Embryonic facial prominence (tissue), 1 donor: ENCODE measurements at regions not wholly inside any gene's neighbourhood (a gene's known extent, or its start where the extent isn't known, plus 50 kb on each side); places are given as distances from the start of the nearest gene placed in this dataset.

Experiments
- DNase-seq: peaks from one replicate; pipeline ENCODE4 v3.0.0-alpha.2; 2016; ENCODE audit errors: extremely low spot score

DNA sequence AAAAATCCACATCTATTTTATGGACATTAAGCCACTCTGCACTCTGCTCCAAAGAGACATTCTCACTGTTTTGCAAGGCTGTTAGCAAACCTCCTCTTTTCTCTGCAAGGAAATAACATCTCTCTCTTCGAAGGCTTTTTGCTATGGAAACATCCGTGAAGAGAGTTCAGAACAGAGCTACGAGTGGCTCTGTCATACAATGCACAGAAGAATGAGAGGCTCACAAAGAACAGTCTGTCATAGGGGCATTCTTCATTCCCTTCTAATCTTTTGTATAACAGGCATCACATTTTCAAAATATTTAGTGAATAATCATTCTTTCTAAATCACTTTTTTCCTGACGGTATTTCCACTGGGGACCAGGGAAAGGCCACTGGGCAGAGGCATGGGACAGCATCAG is 346.1 kb downstream of the IRS2 start:
- DNase-seq = no peak

DNA sequence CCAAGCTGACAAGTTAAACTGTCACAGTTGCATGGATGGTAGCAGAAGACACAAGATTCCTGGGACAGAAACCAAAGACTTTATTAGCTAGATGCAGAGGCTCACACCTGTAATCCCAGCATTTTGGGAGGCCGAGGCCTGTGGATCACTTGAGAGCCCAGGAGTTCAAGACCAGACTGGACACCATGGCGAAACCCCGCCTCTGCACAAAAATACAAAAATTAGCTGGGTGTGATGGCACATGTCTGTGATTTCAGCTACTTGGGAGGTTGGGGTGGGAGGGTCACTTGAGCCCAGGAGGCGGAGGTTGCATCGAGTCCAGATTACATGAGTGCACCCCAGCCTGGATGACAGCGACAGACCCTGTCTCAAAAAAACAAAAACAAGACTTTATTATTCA is 346.6 kb downstream of the IRS2 start:
- no peak for DNase-seq

DNA sequence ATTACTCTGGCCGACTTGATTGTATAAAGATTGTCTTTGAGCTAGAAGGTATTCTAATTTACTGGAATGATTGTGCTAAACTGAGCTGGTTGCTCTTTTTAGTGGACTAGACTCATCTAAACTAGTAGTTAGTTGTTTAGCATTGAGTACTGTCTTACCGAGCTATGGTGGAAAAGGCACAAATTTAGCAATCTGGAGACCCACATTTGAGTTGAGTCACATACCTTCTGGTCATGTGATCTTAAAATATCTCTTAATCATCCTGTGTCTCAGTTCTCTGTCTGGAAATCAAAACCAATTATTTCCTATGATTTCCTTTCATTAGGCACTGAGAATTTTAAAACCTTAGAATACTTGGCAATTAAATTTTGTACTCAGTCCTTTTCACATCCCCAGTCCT is 349.5 kb downstream of the IRS2 start:
- DNase-seq = no peak

GRCh38 chr13:109436055-109436622 is 350.2 kb downstream of the IRS2 start:
- no peak for DNase-seq

GRCh38 chr13:109431217-109431616 is 355.2 kb downstream of the IRS2 start:
- DNase-seq = no peak

DNA sequence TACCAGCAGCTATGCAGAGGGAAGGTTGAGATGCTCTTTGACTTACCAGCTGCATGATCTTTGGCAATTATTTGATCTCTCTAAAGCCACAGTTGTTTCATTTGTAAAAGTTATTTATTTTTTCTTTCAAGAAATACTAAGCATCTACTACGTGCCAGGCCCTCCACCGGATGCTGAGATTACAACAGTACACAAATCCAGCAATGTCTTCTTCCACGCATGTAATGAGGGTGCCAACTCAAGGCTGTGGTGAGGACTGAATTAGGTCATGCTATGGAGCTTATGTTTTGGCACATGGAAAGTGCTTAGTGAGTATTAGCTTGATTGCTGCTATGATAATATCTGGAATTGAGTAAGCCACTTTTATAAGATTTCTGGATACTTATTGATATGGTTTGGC is 358.2 kb downstream of the IRS2 start:
- no peak for DNase-seq

DNA sequence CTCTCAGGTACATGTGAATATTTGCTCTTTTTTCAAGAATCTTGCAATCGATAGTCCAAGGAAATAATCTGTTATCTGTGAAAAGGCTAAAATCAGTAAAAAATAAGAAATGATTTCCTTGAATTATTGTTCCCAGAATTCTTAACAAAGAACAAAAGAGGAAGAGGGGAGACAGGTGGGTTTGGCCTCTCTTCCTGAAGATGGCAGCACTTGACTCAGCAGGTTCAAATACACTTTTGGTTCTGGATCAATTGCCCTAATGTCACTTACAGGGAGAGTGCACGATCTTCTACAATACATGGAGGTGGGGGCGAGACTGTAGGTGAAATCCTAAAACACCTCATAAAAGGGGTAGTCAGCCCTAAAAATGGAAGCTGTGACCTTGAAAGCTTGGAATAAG is 358.7 kb downstream of the IRS2 start:
- no peak for DNase-seq

- no peak for DNase-seq
Measured at GRCh38 chr13:109427148-109427547, 359.2 kb downstream of the IRS2 start.

GRCh38 chr13:109426690-109426990 is 359.7 kb downstream of the IRS2 start:
- DNase-seq = no peak

DNA sequence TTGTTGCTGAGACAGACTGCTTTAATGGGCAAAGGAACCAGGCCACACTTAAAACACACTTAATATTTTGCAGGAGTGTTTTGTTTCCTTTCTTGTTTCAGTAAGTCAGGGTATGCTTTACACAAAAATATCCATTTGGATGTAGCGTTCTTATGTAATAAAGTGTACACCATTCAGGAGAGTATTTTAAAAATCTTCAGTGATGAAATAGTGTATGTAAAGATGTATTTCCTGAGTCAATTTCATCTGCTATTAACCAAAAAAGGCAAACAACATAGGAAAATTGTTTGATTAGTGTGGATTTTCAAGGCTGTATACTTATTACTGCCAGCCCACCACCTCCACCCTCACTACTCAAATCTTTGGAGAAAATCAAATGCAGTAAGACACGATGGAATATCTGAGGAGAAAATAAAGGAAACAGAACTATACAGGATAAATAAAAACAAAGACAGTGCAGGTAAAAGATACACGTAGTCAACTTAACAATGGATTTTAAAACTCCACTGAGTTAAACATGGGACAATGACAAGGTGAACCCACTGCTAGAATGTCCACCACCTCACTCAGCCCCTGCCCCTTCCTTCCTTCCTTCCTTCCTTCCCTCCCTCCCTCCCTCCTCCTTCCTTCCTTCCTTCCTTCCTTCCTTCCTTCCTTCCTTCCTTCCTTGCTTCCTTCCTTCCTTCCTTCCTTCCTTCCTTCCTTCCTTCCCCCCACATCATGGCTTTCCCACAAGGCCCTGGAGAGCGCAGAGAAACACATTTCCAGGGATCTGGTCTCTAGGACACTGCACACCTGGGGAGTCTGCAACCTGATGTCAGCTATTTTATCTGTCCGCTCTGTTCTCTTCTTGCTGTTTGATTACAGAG is 360.3 kb downstream of the IRS2 start:
- DNase-seq = no peak

GRCh38 chr13:109422161-109422560 is 364.2 kb downstream of the IRS2 start:
- no peak for DNase-seq

DNA sequence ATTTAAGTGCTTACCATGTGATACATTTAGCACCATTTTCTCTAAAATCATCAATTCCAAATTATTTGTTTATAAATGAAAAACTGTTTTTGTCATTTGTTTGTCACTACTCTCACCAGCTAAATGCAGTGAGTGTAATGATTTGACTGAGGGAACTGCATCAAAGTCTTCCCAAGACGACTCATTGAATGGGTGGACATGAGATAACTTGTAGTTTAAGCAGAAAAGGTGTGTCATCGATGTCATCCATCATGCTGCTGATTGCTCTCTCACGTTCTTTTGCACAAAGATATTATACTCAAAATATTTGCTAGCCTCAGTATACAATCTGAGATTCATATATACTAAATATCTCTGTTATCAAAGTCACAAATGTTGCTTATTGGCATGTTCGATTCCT is 366.5 kb downstream of the IRS2 start:
- DNase-seq = no peak

DNA sequence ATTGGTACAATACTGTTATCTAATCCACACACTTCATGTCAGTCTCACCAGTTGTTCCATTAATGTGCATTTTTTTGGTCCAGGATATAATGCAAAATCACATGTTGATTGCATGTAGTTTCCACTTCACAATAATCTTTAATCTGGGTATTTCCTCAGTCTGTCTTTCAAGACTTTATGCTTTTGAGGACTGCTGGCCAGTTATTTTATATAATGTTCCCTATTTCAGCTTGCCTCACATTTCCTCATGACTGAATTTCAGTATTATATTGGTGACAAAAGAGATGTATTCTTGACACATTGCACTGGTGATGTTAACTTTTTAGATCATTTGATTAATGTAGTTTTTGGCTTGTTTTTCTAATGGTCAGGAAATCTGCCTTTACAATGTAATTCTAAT is 368.3 kb downstream of the IRS2 start:
- DNase-seq = no peak

DNA sequence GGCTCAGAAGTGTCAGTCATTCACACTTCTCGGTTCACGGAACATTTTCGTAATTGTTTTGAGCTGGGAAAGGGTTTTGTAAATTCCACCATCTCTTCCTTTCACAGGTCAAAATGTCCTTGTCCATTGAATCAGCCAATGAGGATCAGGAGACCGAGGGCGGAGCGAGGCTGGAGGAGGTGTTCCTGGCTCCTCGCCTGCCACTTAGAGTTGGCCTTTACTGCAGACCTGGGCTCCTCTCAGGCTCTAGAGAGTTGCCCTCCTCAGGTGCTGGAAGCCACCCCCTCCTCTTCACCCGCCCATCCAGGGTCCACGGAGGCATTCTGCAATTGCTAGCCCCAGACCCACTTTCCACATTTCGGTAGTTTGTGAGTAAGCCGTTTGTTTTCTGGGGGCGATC is 370.4 kb downstream of the IRS2 start:
- no peak for DNase-seq

DNA sequence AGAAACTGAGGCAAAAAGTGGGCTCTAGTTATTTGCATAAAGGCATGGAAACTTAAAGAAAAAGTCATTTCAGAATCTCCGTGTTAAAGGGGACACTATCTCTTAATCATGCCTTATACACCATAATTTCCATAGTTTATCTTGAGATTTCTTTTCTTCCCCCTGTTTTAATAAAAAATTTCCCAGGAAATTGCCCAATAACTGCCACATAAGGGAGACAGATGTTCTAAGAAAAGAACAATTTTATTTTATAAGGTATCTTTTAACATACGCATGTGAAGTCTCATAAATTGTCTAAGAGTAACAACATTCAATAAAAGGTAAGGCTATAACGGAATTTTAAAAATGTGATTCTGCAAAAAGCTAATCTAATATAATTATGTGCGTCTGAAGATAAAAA is 371.3 kb downstream of the IRS2 start:
- DNase-seq = no peak

DNA sequence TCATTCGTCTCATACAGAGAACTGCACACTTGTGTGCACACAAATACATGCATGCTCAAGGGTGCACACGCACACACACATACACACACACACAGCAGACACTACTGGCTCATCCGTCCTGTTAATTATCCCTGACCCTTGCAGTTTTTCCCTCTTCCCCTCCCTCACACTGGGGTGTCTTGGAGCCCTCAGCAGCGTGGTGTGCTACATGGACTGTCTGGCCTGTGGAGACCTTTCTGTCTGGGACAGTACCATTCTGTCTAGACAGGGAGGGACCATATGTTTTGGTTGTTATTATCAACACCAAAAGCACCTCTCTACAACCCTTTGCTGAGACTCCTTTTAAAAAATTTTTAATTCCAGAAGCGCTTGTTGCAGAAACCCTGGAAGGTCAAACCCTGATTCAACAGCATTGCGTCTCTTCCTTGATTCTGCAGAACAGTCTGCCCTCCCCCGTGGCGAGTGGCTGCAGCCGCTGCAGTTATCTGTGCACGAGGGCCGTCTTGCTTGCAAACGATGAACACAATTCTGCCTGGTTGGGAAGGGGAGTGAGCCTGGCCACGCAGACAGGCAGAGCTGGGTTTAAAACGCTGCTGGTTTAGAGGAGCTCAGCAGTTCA is 374.0 kb downstream of the IRS2 start:
- peak; percentile 6 for DNase-seq

GRCh38 chr13:109410868-109411267 is 375.5 kb downstream of the IRS2 start:
- no peak for DNase-seq

DNA sequence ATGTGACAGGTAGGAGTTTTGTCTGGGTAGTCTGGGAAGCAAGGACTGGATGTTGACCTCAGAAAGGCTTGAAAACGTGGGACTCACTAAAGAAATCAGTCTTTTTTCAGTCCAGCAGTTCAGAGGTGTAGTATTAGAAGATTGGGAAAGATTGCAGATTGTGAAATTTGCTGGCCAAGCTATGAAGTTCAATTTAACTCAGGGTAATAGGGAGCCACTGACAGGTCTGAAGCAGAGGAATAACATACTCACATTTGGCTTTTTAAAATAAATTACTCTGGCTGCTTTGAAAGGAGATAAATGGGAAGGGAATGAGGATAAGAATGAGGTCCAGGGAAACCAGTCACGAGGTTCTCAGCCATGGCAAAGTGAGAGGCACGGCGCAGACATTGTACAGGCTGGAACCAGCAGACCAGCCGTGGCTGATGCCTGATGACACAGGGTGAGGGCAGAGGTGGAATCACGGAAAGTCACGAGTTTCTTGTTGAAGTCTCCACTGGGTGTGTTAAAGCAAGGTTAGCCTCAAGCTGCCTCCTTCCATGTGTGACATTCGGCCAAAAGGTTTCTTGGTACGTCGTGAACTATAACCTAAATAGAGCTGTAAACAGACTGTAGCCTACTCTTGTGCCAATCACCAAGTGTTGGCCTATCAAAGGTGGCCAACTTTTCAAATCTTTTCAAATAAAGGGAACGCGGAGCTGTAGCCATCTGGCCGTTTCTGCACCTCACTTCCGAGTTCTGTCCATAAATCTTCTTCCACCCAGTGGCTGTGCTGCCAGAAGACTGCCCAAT is 377.6 kb downstream of the IRS2 start:
- no peak for DNase-seq

GRCh38 chr13:109406376-109406992 is 379.9 kb downstream of the IRS2 start:
- no peak for DNase-seq

DNA sequence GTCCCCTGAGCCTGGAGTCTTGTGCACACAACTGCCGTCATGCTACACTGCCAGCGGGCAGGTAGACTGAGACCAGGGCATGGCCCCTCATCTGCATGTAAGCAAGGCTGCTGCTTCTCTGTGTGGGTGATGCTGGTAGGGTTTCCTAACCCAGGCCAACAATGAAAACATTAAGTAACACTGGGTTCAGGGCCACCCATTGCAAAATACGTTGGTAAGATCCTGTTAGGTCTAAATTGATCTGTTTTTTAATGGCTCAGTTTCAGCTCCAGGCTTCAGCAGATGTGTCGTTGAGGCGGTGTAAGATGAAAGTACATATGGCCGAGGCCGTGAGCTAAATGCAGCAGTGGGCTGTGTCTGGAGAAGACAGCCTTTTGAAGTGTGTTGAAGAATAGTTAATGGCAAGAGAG is 383.4 kb downstream of the IRS2 start:
- DNase-seq = no peak

DNA sequence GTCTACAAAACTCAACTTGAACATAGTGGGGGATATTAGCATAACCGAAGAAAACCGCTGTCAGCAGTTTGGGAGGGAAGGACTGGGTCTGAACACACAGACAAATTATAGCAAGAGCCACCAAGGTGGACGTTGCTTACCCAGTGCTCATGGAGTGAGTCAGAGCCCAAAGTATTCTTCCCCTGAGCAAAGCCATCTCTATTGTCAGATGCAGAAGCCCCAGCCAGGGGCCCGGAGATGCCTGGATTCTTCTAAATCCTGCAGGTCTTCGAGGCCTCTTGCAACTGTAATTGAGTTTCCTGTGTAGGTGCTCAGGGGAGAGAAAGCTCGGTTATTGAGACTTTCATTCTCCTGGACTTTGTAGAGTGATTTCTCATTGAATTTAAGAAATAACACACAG is 384.5 kb downstream of the IRS2 start:
- no peak for DNase-seq

- no peak for DNase-seq
Measured at GRCh38 chr13:109401307-109401706, 385.1 kb downstream of the IRS2 start.
